HepG2 (cell line): ENCODE measurements at regions not wholly inside any gene's neighbourhood (a gene's known extent, or its start where the extent isn't known, plus 50 kb on each side); places are given as distances from the start of the nearest gene placed in this dataset.
A peak's percentile ranks its signal among the peaks of the same experiment; 100 is the strongest.

ENCODE experiments used
- DR1 ChIP-seq: sonication (generic); formaldehyde crosslinking; IDR thresholded peaks from 2 replicates; pipeline ENCODE4 v1.8.0; 2021; ENCODE audit warnings: mild to moderate bottlenecking, missing genetic modification reagents, inconsistent platforms
- EP300 ChIP-seq, 3 experiments: sonication (generic) in 1 of 3; formaldehyde crosslinking in 1 of 3; IDR thresholded peaks; 2 replicates each; pipeline versions ENCODE4 v1.5.1 to v1.6.1; 2011 to 2020; ENCODE audit warnings: low read depth in 2 of 3, low read length in 2 of 3, borderline replicate concordance in 1 of 3, improper control_type of control experiment in 1 of 3, mild to moderate bottlenecking in 1 of 3, missing genetic modification reagents in 1 of 3, moderate library complexity in 1 of 3
- KLF9 ChIP-seq: IDR thresholded peaks from 2 replicates; pipeline ENCODE4 v1.6.1; 2016; ENCODE audit warnings: low read depth
- LCORL ChIP-seq, 2 experiments: fragments of 450-650 bp in 1 of 2; sonication (generic) in 1 of 2; formaldehyde crosslinking in 1 of 2; IDR thresholded peaks; 2 replicates each; pipeline versions ENCODE4 v1.5.0 to v1.6.1; 2017 to 2020; ENCODE audit warnings: antibody characterized with exemption in 1 of 2, missing genetic modification reagents in 1 of 2
- MAFK ChIP-seq, 2 experiments: IDR thresholded peaks in 1 of 2; conservative IDR thresholded peaks in 1 of 2; 2 replicates each; pipeline ENCODE4 v1.6.1; 2011; ENCODE audit warnings: improper control_type of control experiment in 2 of 2, low read length in 2 of 2
- MXD4 ChIP-seq: IDR thresholded peaks from 2 replicates; pipeline ENCODE4 v1.6.1; 2016; ENCODE audit warnings: mild to moderate bottlenecking, missing biosample characterization, missing genetic modification reagents
- RBFOX2 ChIP-seq: fragments of 200-400 bp; formaldehyde crosslinking; IDR thresholded peaks from 2 replicates; pipeline ENCODE4 v1.6.1; 2017; ENCODE audit warnings: low read depth, mild to moderate bottlenecking, low read length
- SNRNP70 ChIP-seq: fragments of 200-400 bp; formaldehyde crosslinking; IDR thresholded peaks from 2 replicates; pipeline ENCODE4 v1.6.1; 2017; ENCODE audit warnings: mild to moderate bottlenecking, low read depth, low read length, moderate library complexity
- ZNF34 ChIP-seq: sonication (generic); formaldehyde crosslinking; IDR thresholded peaks from 2 replicates; pipeline ENCODE4 v1.4.0; 2020; ENCODE audit warnings: mild to moderate bottlenecking, missing genetic modification reagents, borderline replicate concordance
- ZNF468 ChIP-seq: sonication (generic); formaldehyde crosslinking; IDR thresholded peaks from 2 replicates; pipeline ENCODE4 v1.8.0; 2022; ENCODE audit warnings: mild to moderate bottlenecking, moderate library complexity, missing genetic modification reagents
- ZNF713 ChIP-seq: sonication (generic); formaldehyde crosslinking; IDR thresholded peaks from 2 replicates; pipeline ENCODE4 v1.4.0; 2020; ENCODE audit warnings: mild to moderate bottlenecking, missing genetic modification reagents
- ZNF768 ChIP-seq: sonication (generic); formaldehyde crosslinking; IDR thresholded peaks from 2 replicates; pipeline ENCODE4 v1.4.0; 2020; ENCODE audit warnings: missing genetic modification reagents
- TF ChIP-seq, protein P1 (sequence below), 2 experiments: fragments of 450-650 bp in 1 of 2; sonication (generic) in 1 of 2; formaldehyde crosslinking in 1 of 2; IDR thresholded peaks; 2 replicates each; pipeline versions ENCODE4 v1.6.1 to v1.8.0; 2016 to 2022; ENCODE audit warnings: antibody characterized with exemption in 1 of 2, mild to moderate bottlenecking in 1 of 2, missing genetic modification reagents in 1 of 2
- TF ChIP-seq, protein P2 (sequence below): sonication (generic); formaldehyde crosslinking; IDR thresholded peaks from 2 replicates; pipeline ENCODE4 v1.5.1; 2020; ENCODE audit warnings: missing genetic modification reagents, mild to moderate bottlenecking, borderline replicate concordance
- TF ChIP-seq, protein P3 (sequence below): sonication (generic); formaldehyde crosslinking; IDR thresholded peaks from 2 replicates; pipeline ENCODE4 v1.5.1; 2020; ENCODE audit warnings: missing genetic modification reagents, mild to moderate bottlenecking, borderline replicate concordance

DNA sequence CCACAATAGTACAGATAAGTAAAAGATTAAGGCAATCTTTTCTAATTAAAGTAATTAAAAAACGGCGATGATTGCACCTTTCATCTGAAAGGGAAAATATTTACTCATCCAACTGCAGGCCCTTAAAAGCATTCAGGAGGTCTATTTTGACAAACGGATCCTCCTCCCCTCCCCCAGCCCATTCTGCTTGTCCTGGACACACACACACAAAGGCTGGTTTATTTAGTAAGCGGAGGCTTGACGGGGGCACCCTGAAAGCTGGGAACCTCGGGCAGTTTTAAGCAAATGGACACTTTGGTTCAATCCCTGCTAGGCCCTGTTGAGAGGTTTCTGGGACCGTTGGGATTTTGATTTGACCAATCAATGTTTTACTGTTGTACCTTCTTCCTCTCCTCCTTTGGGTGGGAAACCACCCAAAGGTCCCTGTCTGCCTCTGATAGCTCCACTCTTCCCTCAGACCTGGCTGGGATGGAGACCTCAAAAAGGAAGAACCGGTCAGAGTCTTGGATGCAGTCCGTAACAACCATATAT lies 135.8 kb upstream of the HAAO start (continued):
- TF ChIP-seq, protein P1, sequence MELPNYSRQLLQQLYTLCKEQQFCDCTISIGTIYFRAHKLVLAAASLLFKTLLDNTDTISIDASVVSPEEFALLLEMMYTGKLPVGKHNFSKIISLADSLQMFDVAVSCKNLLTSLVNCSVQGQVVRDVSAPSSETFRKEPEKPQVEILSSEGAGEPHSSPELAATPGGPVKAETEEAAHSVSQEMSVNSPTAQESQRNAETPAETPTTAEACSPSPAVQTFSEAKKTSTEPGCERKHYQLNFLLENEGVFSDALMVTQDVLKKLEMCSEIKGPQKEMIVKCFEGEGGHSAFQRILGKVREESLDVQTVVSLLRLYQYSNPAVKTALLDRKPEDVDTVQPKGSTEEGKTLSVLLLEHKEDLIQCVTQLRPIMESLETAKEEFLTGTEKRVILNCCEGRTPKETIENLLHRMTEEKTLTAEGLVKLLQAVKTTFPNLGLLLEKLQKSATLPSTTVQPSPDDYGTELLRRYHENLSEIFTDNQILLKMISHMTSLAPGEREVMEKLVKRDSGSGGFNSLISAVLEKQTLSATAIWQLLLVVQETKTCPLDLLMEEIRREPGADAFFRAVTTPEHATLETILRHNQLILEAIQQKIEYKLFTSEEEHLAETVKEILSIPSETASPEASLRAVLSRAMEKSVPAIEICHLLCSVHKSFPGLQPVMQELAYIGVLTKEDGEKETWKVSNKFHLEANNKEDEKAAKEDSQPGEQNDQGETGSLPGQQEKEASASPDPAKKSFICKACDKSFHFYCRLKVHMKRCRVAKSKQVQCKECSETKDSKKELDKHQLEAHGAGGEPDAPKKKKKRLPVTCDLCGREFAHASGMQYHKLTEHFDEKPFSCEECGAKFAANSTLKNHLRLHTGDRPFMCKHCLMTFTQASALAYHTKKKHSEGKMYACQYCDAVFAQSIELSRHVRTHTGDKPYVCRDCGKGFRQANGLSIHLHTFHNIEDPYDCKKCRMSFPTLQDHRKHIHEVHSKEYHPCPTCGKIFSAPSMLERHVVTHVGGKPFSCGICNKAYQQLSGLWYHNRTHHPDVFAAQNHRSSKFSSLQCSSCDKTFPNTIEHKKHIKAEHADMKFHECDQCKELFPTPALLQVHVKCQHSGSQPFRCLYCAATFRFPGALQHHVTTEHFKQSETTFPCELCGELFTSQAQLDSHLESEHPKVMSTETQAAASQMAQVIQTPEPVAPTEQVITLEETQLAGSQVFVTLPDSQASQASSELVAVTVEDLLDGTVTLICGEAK (IDR thresholded peaks at IDR 0.05), result no peak
- TF ChIP-seq, protein P1 (CRISPR knock-in tag; IDR thresholded peaks at IDR 0.05), result no peak
- TF ChIP-seq ZNF468 (CRISPR knock-in tag) (no peak), SNRNP70 (no peak), ZNF768 (CRISPR knock-in tag) (no peak), MAFK (conservative IDR thresholded peaks at IDR 0.05 in 1 of 2, IDR thresholded peaks at IDR 0.05 in 1 of 2; ENCODE audit: low read length in 2 of 2) (no peak), ZNF713 (CRISPR knock-in tag) (no peak), MXD4 (CRISPR knock-in tag) (no peak), ZNF34 (no peak), LCORL (IDR thresholded peaks at IDR 0.05) (no peak), LCORL (CRISPR knock-in tag; IDR thresholded peaks at IDR 0.05) (no peak), RBFOX2 (no peak), EP300 (IDR thresholded peaks at IDR 0.05; ENCODE audit: low read depth in 2 of 2, low read length in 2 of 2) (peak in 1 of 2 experiments; percentile 68; a peak in 1 of 4 replicates), EP300 (CRISPR knock-in tag; IDR thresholded peaks at IDR 0.05; ENCODE audit: borderline replicate concordance) (no peak), DR1 (no peak), KLF9 (CRISPR knock-in tag) (no peak)
- TF ChIP-seq, protein P2, sequence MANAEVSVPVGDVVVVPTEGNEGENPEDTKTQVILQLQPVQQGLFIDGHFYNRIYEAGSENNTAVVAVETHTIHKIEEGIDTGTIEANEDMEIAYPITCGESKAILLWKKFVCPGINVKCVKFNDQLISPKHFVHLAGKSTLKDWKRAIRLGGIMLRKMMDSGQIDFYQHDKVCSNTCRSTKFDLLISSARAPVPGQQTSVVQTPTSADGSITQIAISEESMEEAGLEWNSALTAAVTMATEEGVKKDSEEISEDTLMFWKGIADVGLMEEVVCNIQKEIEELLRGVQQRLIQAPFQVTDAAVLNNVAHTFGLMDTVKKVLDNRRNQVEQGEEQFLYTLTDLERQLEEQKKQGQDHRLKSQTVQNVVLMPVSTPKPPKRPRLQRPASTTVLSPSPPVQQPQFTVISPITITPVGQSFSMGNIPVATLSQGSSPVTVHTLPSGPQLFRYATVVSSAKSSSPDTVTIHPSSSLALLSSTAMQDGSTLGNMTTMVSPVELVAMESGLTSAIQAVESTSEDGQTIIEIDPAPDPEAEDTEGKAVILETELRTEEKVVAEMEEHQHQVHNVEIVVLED (CRISPR knock-in tag), result no peak
- TF ChIP-seq, protein P3, sequence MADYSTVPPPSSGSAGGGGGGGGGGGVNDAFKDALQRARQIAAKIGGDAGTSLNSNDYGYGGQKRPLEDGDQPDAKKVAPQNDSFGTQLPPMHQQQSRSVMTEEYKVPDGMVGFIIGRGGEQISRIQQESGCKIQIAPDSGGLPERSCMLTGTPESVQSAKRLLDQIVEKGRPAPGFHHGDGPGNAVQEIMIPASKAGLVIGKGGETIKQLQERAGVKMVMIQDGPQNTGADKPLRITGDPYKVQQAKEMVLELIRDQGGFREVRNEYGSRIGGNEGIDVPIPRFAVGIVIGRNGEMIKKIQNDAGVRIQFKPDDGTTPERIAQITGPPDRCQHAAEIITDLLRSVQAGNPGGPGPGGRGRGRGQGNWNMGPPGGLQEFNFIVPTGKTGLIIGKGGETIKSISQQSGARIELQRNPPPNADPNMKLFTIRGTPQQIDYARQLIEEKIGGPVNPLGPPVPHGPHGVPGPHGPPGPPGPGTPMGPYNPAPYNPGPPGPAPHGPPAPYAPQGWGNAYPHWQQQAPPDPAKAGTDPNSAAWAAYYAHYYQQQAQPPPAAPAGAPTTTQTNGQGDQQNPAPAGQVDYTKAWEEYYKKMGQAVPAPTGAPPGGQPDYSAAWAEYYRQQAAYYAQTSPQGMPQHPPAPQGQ (CRISPR knock-in tag), result no peak
